ENCODE measurements at regions not wholly inside any gene's neighbourhood (a gene's known extent, or its start where the extent isn't known, plus 50 kb on each side); places are given as distances from the start of the nearest gene placed in this dataset.

GRCh38 chr17:79435962-79436361 lies 174.9 kb downstream of the RBFOX3 start:
- TF ChIP-seq, protein P1, sequence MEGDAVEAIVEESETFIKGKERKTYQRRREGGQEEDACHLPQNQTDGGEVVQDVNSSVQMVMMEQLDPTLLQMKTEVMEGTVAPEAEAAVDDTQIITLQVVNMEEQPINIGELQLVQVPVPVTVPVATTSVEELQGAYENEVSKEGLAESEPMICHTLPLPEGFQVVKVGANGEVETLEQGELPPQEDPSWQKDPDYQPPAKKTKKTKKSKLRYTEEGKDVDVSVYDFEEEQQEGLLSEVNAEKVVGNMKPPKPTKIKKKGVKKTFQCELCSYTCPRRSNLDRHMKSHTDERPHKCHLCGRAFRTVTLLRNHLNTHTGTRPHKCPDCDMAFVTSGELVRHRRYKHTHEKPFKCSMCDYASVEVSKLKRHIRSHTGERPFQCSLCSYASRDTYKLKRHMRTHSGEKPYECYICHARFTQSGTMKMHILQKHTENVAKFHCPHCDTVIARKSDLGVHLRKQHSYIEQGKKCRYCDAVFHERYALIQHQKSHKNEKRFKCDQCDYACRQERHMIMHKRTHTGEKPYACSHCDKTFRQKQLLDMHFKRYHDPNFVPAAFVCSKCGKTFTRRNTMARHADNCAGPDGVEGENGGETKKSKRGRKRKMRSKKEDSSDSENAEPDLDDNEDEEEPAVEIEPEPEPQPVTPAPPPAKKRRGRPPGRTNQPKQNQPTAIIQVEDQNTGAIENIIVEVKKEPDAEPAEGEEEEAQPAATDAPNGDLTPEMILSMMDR (IDR thresholded peaks at IDR 0.05): no peak
- TF ChIP-seq POLR2A (IDR thresholded peaks at IDR 0.05): no peak

All from body of pancreas (tissue), 4 donors.